SK-N-MC (cell line): ENCODE measurements at regions not wholly inside any gene's neighbourhood (a gene's known extent, or its start where the extent isn't known, plus 50 kb on each side); places are given as distances from the start of the nearest gene placed in this dataset.

Experiments used
- DNase-seq: peaks from one replicate; pipeline ENCODE4 v3.0.0-alpha.2; 2011; ENCODE audit warnings: low read depth, low spot score
- H3K27ac ChIP-seq: fragments of 200-600 bp; sonication (generic); 2 replicates; pipeline ENCODE4 v1.5.1; 2016; ENCODE audit warnings: mixed run types
- H3K36me3 ChIP-seq: fragments of 200-600 bp; sonication (generic); 2 replicates; pipeline ENCODE4 v1.6.1; 2017; ENCODE audit warnings: antibody characterized with exemption, low read length, mixed read lengths; ENCODE audit not compliant: insufficient read depth
- H3K4me3 ChIP-seq: fragments of 200-600 bp; sonication (generic); 2 replicates; pipeline ENCODE4 v1.5.1; 2016
- H3K9ac ChIP-seq: fragments of 200-600 bp; sonication (generic); 2 replicates; pipeline ENCODE4 v1.8.0; 2017; ENCODE audit warnings: mixed run types, mixed read lengths; ENCODE audit not compliant: insufficient read length
- H3K9me3 ChIP-seq: fragments of 200-600 bp; sonication (generic); 2 replicates; pipeline ENCODE4 v1.6.1; 2017; ENCODE audit warnings: low read depth, mild to moderate bottlenecking, antibody characterized with exemption, low read length, moderate library complexity, mixed read lengths
- EZH2 ChIP-seq: fragments of 200-600 bp; sonication (generic); IDR thresholded peaks from one replicate; pipeline ENCODE4 v1.6.1; 2017; ENCODE audit warnings: antibody characterized with exemption
- FOXP2 ChIP-seq: optimal IDR thresholded peaks from 2 replicates; pipeline ENCODE3; 2011; ENCODE audit warnings: mild to moderate bottlenecking, moderate library complexity; ENCODE audit not compliant: insufficient read depth; ENCODE audit errors: extremely low read length, control extremely low read depth
- POLR2AphosphoS5 ChIP-seq: IDR thresholded peaks from 2 replicates; pipeline ENCODE4 v1.6.1; 2012; ENCODE audit warnings: mild to moderate bottlenecking, low read depth, low read length, borderline replicate concordance

DNA sequence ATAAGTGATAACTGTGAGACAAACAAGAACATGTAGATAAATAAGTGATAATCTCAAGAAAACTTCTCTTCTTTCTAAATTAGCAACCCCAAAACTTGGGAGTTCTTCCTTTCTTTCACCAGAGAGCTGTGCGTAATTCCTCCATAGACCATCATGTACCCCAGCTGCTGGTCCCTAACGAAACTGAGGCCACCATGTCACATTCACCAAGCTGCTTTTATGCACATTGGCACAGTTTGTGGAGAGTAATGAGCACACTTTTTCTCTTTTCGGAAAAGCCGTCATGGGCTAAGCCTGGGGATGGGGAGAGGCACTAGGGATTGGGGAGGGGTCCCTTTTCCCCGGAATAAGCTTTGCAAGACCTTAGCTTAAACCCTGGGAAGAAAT is 561.4 kb downstream of the BNC2 start:
- no peak for TF ChIP-seq EZH2
- no peak for TF ChIP-seq POLR2AphosphoS5
- TF ChIP-seq FOXP2, result no peak
- H3K9ac ChIP-seq, result no peak overlapping the region
- no peak overlapping the region for H3K4me3 ChIP-seq
- no peak for DNase-seq
- no peaks in the 10 kb centered on the region for H3K9me3 ChIP-seq
- no peaks in the 10 kb centered on the region for H3K36me3 ChIP-seq
- no peak overlapping the region for H3K27ac ChIP-seq

DNA sequence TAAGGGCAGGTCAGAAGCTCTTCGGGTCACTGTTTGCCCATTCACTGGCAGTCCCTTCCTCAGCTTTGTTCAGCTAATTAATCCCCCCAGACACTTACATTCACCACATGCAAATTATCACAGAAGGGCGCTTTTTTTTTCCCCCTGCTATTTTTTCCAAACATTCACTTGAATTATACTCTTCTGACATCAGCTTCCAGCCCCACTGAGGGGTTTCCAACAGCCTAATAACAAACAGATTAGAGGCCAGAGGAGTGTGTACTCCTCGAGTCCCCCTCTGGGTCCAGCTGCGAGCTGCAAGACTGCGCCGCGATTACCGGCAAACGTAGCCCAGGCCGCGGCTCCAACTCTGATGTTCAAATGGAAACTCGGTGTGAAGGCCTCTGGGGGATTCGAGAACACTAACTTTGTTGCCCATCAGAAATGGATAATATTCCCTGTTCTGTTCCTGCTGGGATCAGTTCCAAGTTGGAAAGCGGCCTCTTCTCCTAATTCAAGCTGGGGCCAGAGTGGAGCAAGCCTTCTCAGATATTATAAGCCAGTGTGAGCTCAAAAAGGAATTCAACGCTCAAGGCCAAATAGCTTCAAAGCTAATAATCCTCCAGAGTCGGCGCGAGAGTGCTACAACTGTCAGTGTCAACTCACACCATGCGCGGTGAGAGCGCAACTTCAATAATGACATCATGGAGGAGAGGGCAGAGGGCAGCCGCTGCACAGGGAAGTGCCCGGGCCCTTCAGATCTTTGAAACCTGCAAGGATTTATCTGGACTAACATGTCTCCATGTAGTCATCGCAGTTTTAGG is 560.8 kb downstream of the BNC2 start:
- no peak for TF ChIP-seq POLR2AphosphoS5
- TF ChIP-seq FOXP2, result no peak
- no peak for TF ChIP-seq EZH2
- Histone ChIP-seq H3K9me3 (no peaks in the 10 kb centered on the region), H3K4me3 (no peak overlapping the region), H3K36me3 (no peaks in the 10 kb centered on the region), H3K9ac (no peak overlapping the region), H3K27ac (no peak overlapping the region)
- DNase-seq, result no peak

DNA sequence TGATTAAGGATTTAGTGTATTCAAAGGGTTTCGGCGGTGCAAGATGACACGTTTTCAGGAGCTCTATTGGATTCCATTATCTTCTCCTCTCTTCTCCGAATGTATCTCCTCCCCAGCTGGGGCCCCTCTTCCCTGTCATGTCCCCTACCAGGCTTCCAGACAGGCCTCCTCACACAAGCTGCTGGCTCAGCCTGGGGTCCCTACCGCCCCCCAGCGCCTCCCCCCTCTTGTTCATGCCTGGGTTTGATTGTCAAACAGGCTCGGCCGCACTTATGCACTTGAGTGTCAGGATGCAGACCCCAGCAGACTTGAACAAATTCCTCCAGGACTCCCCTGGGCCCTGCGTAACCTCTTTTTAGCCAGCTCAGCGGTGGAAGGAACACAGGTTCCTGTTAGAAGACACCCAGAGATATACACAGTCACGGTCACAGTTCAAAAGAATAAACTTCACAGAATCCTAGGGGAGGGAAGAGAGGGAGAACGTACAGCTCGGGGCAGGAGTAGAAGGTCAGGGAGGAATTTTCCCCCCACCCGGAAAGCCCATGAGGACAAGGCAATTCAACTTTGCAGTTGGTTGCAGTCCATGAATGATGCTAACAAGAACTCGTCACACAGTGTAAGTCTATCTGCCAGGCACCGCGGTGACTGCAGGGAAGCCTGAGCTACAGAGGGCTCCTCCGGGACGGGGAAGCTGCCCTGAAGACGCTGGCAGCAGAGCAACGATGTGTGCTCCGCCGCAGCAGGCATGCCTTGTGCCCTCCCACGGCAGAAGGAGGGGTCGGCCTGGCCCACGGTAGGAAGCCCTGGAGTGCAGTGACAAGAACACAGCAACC is 560.0 kb downstream of the BNC2 start:
- TF ChIP-seq FOXP2, result no peak
- TF ChIP-seq POLR2AphosphoS5, result no peak
- no peak for TF ChIP-seq EZH2
- H3K36me3 ChIP-seq, result no peaks in the 10 kb centered on the region
- no peaks in the 10 kb centered on the region for H3K9me3 ChIP-seq
- H3K27ac ChIP-seq, result no peak overlapping the region
- no peak for DNase-seq
- H3K4me3 ChIP-seq, result no peak overlapping the region
- H3K9ac ChIP-seq, result no peak overlapping the region

DNA sequence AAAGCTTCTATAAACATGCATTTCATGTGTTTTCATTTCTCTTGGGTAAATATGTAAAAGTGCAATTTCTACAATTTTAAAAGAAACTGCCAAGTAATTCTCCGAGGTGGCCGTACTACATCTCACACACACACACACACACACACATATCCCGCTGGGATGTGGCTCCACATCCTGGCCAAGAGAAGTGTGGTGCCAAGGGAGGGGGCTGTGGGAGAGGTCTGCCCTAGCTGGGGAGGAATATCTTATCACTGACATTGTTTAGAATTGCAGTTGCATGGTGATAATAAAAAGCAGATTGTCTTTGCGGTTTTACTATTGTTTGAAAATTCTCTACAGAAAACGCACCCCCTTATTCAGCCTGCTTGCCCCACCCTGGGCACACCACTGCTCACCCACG is 558.4 kb downstream of the BNC2 start:
- no peak overlapping the region for H3K4me3 ChIP-seq
- TF ChIP-seq FOXP2 (no peak), EZH2 (no peak), POLR2AphosphoS5 (no peak)
- no peak overlapping the region for H3K27ac ChIP-seq
- H3K9ac ChIP-seq, result no peak overlapping the region
- H3K36me3 ChIP-seq, result no peaks in the 10 kb centered on the region
- DNase-seq, result no peak
- H3K9me3 ChIP-seq, result no peaks in the 10 kb centered on the region

DNA sequence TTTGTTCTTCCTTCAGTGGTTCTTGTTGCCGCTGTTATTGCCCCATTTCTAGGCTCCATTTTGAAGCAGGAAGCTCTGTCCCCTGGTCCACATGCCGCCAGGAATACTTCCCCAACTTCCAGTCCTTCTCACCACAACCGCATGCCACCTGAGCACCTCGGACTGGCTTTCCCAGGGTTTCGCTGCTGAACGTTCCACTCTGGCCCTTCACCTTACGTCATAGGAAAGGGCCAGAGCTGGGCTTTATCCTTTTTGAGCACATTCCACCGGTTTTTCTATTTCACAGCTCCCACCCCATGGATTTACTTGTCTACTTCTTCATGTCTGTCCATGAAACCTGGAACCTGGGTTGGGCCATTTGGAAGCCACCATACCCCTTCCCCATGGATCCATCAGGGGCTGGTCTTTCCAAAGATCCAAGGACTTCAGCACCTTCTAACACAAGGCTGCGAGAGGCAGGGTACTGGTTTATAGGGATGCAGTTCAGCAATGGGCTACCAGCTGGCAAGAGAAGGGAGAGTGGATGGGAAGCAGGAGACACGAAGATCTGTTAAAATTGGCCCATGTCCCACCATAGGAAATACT is 557.4 kb downstream of the BNC2 start:
- no peak for DNase-seq
- no peak overlapping the region for H3K27ac ChIP-seq
- no peaks in the 10 kb centered on the region for H3K36me3 ChIP-seq
- no peak overlapping the region for H3K9ac ChIP-seq
- no peak overlapping the region for H3K4me3 ChIP-seq
- H3K9me3 ChIP-seq, result no peaks in the 10 kb centered on the region
- no peak for TF ChIP-seq FOXP2
- TF ChIP-seq EZH2, result no peak
- no peak for TF ChIP-seq POLR2AphosphoS5

DNA sequence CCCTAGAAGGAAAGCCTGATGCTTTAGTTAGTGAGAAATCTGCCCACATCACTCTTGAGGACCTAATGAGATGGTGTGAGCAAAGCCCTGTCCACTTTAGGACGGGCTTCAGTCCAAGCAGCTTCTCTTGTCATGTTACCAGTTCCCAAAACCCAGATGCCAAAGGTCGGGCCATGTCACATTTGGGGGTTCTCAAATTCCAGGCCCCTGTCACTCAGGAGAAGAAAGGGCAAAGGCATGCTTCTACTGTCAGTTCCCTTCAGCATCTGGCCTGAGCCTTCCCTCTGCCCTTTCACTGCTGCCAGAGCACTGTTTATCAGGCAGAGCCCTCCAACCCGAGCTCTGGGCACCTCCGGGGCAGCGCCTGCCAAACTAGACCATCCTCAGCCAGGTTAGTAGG is 556.0 kb downstream of the BNC2 start:
- no peak for TF ChIP-seq FOXP2
- no peak for TF ChIP-seq EZH2
- no peak for TF ChIP-seq POLR2AphosphoS5
- Histone ChIP-seq H3K9me3 (no peaks in the 10 kb centered on the region), H3K36me3 (no peaks in the 10 kb centered on the region), H3K27ac (no peak overlapping the region), H3K9ac (no peak overlapping the region), H3K4me3 (no peak overlapping the region)
- no peak for DNase-seq

DNA sequence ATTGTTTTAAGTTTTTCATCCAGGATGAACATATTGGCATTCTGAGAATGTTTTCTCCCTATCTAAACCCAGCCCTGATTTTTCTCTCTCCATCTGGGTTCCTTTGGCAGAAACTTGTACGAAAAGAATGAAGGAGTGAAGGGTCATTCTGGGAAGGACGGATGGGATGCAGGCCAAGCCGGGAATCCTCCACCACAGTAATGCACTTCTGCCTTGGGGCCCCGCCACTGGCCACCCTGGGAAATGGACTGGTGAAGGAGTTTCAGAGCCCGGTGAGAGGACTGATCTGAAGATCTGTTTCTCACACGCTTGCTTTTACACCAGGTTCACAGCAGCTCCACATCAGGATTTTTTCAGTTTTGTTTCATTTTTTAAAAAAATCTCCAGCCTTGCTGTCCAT is 554.8 kb downstream of the BNC2 start:
- H3K36me3 ChIP-seq, result no peaks in the 10 kb centered on the region
- H3K9ac ChIP-seq, result no peak overlapping the region
- DNase-seq, result no peak
- no peaks in the 10 kb centered on the region for H3K9me3 ChIP-seq
- TF ChIP-seq POLR2AphosphoS5, result no peak
- no peak for TF ChIP-seq EZH2
- no peak for TF ChIP-seq FOXP2
- H3K4me3 ChIP-seq, result no peak overlapping the region
- no peak overlapping the region for H3K27ac ChIP-seq

DNA sequence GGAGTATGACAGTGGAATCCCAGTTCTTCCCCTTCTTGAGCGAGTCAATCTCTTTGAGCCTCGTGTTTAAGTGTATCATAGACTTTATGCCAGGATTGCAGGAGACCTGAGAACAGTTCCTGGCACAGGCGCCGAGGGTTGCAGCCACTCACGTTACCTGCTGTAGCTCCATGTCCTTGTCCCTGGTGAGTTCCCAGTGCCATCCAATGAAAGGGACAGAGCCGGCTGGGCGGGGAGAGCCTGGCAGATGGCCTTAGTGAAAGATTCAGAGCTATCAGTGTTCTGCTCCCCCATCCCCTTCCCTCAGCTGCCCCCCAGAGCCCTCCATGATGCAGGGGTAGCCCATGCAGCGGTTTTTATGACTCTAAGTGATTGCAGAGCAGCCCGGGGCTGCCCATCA is 554.0 kb downstream of the BNC2 start:
- Histone ChIP-seq H3K4me3 (no peak overlapping the region), H3K36me3 (no peaks in the 10 kb centered on the region), H3K9me3 (no peaks in the 10 kb centered on the region), H3K9ac (no peak overlapping the region), H3K27ac (no peak overlapping the region)
- no peak for DNase-seq
- TF ChIP-seq POLR2AphosphoS5, result no peak
- no peak for TF ChIP-seq FOXP2
- TF ChIP-seq EZH2, result no peak
